Muscle of leg (tissue), 3 donors: ENCODE measurements at regions not wholly inside any gene's neighbourhood (a gene's known extent, or its start where the extent isn't known, plus 50 kb on each side); places are given as distances from the start of the nearest gene placed in this dataset.

Experiments
- DNase-seq: peaks from one replicate; pipeline ENCODE4 v3.0.0; 2013
- H3K27ac ChIP-seq: one replicate; pipeline ENCODE4 v1.5.1; 2013; ENCODE audit warnings: mild to moderate bottlenecking, low read length, control low read depth
- H3K27me3 ChIP-seq: one replicate; pipeline ENCODE4 v1.6.1; 2013; ENCODE audit warnings: low read length; ENCODE audit not compliant: control insufficient read depth, insufficient read depth
- H3K36me3 ChIP-seq: one replicate; pipeline ENCODE4 v1.6.1; 2013; ENCODE audit warnings: low read length; ENCODE audit not compliant: control insufficient read depth, insufficient read depth
- H3K4me1 ChIP-seq: one replicate; pipeline ENCODE4 v1.6.1; 2013; ENCODE audit warnings: low read length; ENCODE audit not compliant: control insufficient read depth, insufficient read depth
- H3K4me3 ChIP-seq: one replicate; pipeline ENCODE4 v1.5.1; 2013; ENCODE audit warnings: low read length, control low read depth
- H3K9me3 ChIP-seq: replicated peaks from 2 replicates; pipeline ENCODE4 v1.6.1; 2013; ENCODE audit warnings: low read depth, low read length; ENCODE audit not compliant: control insufficient read depth
- WGBS: methylation state at CpG from one replicate; pipeline ENCODE4 v1.1.5; 2013; ENCODE audit warnings: missing lambda C conversion rate; ENCODE audit not compliant: insufficient coverage; 5-methylcytosine and 5-hydroxymethylcytosine counted together

DNA sequence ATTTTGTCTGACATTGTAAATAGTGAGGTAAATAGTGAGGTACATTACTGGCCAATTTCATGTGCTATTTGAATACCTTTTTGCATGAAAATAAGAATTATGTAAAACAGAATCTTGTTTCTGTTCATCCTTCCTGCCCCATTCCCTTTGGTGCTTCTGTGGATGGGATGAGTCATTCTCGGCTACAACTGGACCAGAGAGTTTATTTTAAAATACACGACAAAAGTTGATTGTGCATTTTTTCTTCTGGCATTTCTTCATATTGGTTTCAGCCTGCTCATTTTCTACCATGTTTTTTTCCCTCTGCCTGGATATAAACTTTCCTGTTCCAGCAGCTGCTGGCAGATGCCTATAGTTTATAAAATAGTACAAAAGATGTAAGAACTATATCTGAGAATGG is 107.5 kb downstream of the CYSLTR2 start:
- no CpG with 5 or more reads among the region's 2 CpGs for WGBS
- Histone ChIP-seq H3K36me3 (no peaks in the 10 kb centered on the region), H3K9me3 (peaks cover 3% of the 10 kb centered on the region), H3K27ac (no peak overlapping the region), H3K4me1 (no peaks in the 10 kb centered on the region), H3K4me3 (no peak overlapping the region), H3K27me3 (no peaks in the 10 kb centered on the region)
- DNase-seq: no peak

DNA sequence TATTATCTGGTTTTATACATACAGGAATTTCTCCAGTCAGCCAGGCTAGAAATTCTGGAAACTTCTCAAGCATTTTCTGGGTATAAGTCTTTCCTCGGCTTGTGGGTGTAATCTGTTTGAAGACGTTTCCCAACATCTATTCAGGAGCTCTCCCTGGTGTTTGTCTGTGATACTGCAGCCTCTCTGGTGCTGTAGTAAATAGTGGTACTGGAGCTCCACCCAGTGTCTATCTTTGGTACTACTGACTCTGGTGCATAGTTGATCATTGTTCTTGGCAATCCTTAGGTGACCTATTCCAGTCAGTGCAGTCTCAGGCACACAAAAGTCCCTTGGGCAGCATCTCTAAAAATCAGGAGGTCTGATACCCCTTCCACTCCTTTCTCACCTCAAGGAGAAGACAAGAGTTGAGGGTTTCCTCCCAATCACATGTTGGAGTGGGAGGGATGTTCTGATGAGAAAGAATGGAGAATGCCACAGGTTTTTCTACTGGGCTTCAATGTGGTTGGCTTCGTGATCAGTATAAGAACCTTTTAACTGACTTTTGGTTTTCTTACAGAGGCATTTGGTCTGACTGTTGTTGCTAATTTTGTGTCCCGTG is 115.5 kb downstream of the CYSLTR2 start:
- Histone ChIP-seq H3K27me3 (no peaks in the 10 kb centered on the region), H3K9me3 (peaks cover 3% of the 10 kb centered on the region), H3K36me3 (no peaks in the 10 kb centered on the region), H3K4me3 (no peak overlapping the region), H3K27ac (no peak overlapping the region), H3K4me1 (no peaks in the 10 kb centered on the region)
- peak; percentile 86 for DNase-seq
- WGBS: 0% methylated on average over 2 of the region's 4 CpGs

- WGBS: no CpG with 5 or more reads among the region's 1 CpG
- Histone ChIP-seq H3K27me3 (no peaks in the 10 kb centered on the region), H3K4me3 (no peak overlapping the region), H3K4me1 (no peaks in the 10 kb centered on the region), H3K27ac (no peak overlapping the region), H3K36me3 (no peaks in the 10 kb centered on the region), H3K9me3 (no peaks in the 10 kb centered on the region)
- DNase-seq: no peak
These were observed 116.6 kb downstream of the CYSLTR2 start for GRCh38 chr13:48770372-48770771.

DNA sequence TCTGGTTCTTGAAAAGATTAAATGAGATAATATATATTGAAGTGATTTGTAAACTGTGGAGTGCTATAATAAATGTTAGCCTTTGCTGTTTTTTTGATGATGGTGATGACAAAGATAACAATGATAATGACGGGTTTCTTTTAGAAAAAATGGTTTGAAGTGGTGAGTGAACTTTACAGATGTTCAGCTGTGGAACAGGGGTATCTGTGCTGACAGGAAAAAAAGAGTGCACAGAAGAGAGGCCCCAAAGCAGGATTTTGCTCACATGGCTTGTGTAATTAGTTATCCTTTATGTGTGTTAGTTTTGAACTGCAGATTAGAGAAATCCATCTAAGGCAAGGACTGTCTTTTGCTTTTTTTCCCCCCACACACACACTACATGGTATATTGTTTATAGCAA is 119.2 kb downstream of the CYSLTR2 start:
- WGBS: 91% methylated on average over 1 of the region's 1 CpG
- no peaks in the 10 kb centered on the region for H3K36me3 ChIP-seq

DNA sequence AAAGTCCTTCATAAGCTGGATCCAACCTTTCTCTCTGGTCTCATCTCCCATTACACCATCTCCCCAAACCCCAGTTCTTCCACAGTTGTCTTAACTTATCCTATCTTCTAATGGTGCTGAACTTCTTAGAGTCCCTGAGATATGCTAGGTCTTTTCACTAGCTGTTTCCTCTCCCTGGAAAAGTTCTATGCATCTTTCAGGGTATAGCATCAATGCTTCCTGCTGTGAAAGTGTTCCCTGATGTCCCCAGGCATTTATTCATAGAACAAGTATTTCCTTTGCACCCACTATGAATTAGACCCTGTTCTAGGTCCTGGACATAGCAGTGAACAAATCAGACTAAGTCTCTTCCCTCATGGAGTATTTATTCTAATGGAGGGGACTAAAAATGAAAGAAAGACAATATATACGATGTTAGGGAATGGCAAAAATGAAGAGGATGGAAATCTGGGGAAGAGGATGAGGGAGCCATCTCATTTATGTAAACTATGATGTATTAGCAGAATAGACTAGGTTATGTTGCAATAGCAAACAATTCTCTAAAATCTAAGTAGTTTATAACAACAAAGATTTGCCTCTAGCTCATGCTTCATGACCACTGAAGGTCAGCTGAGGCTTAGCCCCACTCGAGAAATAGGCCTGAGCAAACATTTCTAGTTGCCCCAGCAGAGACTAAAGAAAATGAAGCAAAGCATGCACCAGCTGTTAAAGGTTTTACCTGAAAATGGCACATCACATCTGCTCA is 120.0 kb downstream of the CYSLTR2 start:
- Histone ChIP-seq H3K27ac (no peak overlapping the region), H3K9me3 (no peaks in the 10 kb centered on the region), H3K4me1 (no peaks in the 10 kb centered on the region), H3K36me3 (no peaks in the 10 kb centered on the region), H3K27me3 (no peaks in the 10 kb centered on the region), H3K4me3 (no peak overlapping the region)
- DNase-seq: no peak
- whole genome bisulfite sequencing: 67% methylated on average over 1 of the region's 2 CpGs

More for the DNA sequence above, 119.2 kb downstream of the CYSLTR2 start:
- Histone ChIP-seq H3K27me3 (no peaks in the 10 kb centered on the region), H3K4me1 (no peaks in the 10 kb centered on the region), H3K27ac (no peak overlapping the region), H3K4me3 (no peak overlapping the region), H3K9me3 (no peaks in the 10 kb centered on the region)
- no peak for DNase-seq

DNA sequence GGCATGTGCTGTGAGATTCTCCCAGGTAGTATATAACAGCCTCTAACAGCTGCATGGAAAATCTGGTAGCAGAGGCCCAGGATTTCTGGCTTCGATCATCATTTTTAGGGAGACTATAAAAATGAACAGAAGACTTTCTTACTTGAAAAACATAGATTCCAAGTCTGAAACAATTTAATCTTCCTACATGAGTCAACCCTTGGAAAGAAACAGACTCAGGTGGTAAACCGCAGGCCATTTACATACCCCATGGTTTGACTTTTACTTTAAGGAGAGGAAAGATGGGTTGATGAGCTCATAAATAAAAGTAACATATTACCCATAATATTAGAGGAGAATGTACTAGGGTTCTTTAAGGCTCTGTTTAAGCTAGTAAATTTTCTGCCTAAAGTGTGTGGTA is 121.6 kb downstream of the CYSLTR2 start:
- Histone ChIP-seq H3K27ac (no peak overlapping the region), H3K4me3 (no peak overlapping the region), H3K4me1 (no peaks in the 10 kb centered on the region), H3K27me3 (no peaks in the 10 kb centered on the region), H3K36me3 (no peaks in the 10 kb centered on the region), H3K9me3 (peaks cover 2% of the 10 kb centered on the region)
- DNase-seq: peak; percentile 18
- WGBS: no CpG with 5 or more reads among the region's 2 CpGs

- peaks cover 6% of the 10 kb centered on the region for H3K9me3 ChIP-seq
- DNase-seq: peak; percentile 29
- H3K27ac ChIP-seq: no peak overlapping the region
- no peaks in the 10 kb centered on the region for H3K4me1 ChIP-seq
- 13% methylated on average over 2 of the region's 4 CpGs for WGBS
- H3K27me3 ChIP-seq: no peaks in the 10 kb centered on the region
- H3K4me3 ChIP-seq: no peak overlapping the region
- no peaks in the 10 kb centered on the region for H3K36me3 ChIP-seq
These were observed 122.1 kb downstream of the CYSLTR2 start for GRCh38 chr13:48775804-48776203.

DNA sequence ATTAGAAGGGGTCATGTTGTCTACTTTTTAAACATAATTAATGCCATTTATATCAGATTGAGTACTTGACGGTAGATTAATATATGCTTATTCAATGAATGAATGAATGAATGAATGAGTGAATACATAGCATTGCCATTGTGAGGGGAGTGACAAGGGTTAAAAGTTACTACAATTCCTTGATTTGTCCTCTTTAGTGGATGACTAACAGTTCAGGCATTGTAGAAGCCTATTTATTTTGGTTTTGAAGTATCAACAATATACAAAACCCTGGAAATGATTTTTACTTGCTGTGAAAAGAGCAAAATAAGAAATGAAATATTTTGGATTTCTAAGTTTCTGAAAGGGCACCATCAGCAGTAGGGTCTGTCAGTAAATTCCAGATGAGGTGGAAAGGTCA is 122.7 kb downstream of the CYSLTR2 start:
- no peaks in the 10 kb centered on the region for H3K36me3 ChIP-seq
- H3K4me1 ChIP-seq: no peaks in the 10 kb centered on the region
- no peak overlapping the region for H3K4me3 ChIP-seq
- no peaks in the 10 kb centered on the region for H3K27me3 ChIP-seq
- WGBS: no CpG with 5 or more reads among the region's 1 CpG
- H3K27ac ChIP-seq: no peak overlapping the region
- no peak for DNase-seq
- peaks cover 6% of the 10 kb centered on the region for H3K9me3 ChIP-seq

DNA sequence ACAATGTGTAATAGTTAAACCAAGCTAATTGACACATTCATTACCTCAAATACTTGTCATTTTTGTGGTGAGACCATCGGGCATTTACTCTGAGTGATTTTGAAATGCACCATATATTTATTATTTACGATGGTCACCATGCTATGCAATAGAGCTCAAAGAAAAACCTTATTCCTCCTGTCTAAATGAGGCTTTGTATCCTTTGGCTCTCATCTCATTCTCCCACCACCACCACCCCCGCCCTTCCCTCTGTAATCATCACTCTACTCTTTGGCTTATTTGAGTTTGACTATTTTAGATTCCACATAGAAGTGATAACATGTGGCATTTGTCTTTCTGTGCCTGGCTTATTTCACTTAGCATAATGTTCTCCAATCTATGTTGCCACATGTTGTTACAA is 124.9 kb downstream of the CYSLTR2 start:
- Histone ChIP-seq H3K4me1 (no peaks in the 10 kb centered on the region), H3K4me3 (no peak overlapping the region), H3K36me3 (no peaks in the 10 kb centered on the region), H3K27me3 (no peaks in the 10 kb centered on the region), H3K27ac (no peak overlapping the region), H3K9me3 (peaks cover 6% of the 10 kb centered on the region)
- WGBS: no CpG with 5 or more reads among the region's 3 CpGs
- DNase-seq: no peak

GRCh38 chr13:48780713-48781341 is 127.1 kb downstream of the CYSLTR2 start:
- Histone ChIP-seq H3K27ac (no peak overlapping the region), H3K27me3 (no peaks in the 10 kb centered on the region), H3K4me1 (no peaks in the 10 kb centered on the region), H3K36me3 (no peaks in the 10 kb centered on the region), H3K9me3 (peaks cover 6% of the 10 kb centered on the region), H3K4me3 (no peak overlapping the region)
- no CpG with 5 or more reads among the region's 2 CpGs for WGBS
- DNase-seq: no peak
